Body of pancreas (tissue), 4 donors: ENCODE measurements at regions not wholly inside any gene's neighbourhood (a gene's known extent, or its start where the extent isn't known, plus 50 kb on each side); places are given as distances from the start of the nearest gene placed in this dataset.

Experiments used
- CTCF ChIP-seq, 7 experiments: fragments of 450-650 bp in 4 of 7; fragments of 200-600 bp in 3 of 7; sonication (generic) in 3 of 7; IDR thresholded peaks; one replicate each; pipeline ENCODE4 v1.5.1; 2016 to 2019; ENCODE audit warnings: antibody characterized with exemption in 7 of 7
- POLR2A ChIP-seq, 3 donors: fragments of 450-650 bp; IDR thresholded peaks; one replicate each; pipeline ENCODE4 v1.6.1; 2016; ENCODE audit warnings: antibody characterized with exemption in 3 of 3, mild to moderate bottlenecking in 2 of 3

GRCh38 chrX:131907488-131908314 is 115.4 kb upstream of the STK26 start:
- no peak for TF ChIP-seq CTCF (IDR thresholded peaks at IDR 0.05)
- TF ChIP-seq POLR2A (IDR thresholded peaks at IDR 0.05): no peak
